ENCODE measurements at regions not wholly inside any gene's neighbourhood (a gene's known extent, or its start where the extent isn't known, plus 50 kb on each side); places are given as distances from the start of the nearest gene placed in this dataset.

- Mint-ChIP-seq H3K9me3 (peaks cover 14% of the 10 kb centered on the region), H3K27me3 (ENCODE audit: low read depth) (peaks cover 15% of the 10 kb centered on the region), H3K4me1 (peaks cover 10% of the 10 kb centered on the region), H3K36me3 (no peaks in the 10 kb centered on the region), H3K4me3 (no peak overlapping the region), H3K27ac (no peak overlapping the region)
- no peak for DNase-seq (ENCODE audit: low spot score in 2 of 2, unreplicated experiment in 2 of 2)
- no peak for TF ChIP-seq CTCF (IDR thresholded peaks at IDR 0.05; ENCODE audit: unreplicated experiment)
Measured at GRCh38 chr15:80321853-80322252, 69.8 kb upstream of the CTXND1 start.

- peaks cover 20% of the 10 kb centered on the region for H3K9me3 Mint-ChIP-seq
- no peaks in the 10 kb centered on the region for H3K36me3 Mint-ChIP-seq
- no peak for DNase-seq (ENCODE audit: low spot score in 2 of 2, unreplicated experiment in 2 of 2)
- peaks cover 10% of the 10 kb centered on the region for H3K4me1 Mint-ChIP-seq
- no peak overlapping the region for H3K27ac Mint-ChIP-seq
- peaks cover 11% of the 10 kb centered on the region for H3K27me3 Mint-ChIP-seq (ENCODE audit: low read depth)
- peak; percentile 68 for TF ChIP-seq CTCF (IDR thresholded peaks at IDR 0.05; ENCODE audit: unreplicated experiment)
- H3K4me3 Mint-ChIP-seq: no peak overlapping the region
Measured at GRCh38 chr15:80323285-80323684, 71.3 kb upstream of the CTXND1 start.

- peaks cover 10% of the 10 kb centered on the region for H3K4me1 Mint-ChIP-seq
- no peak for DNase-seq (ENCODE audit: low spot score in 2 of 2, unreplicated experiment in 2 of 2)
- H3K4me3 Mint-ChIP-seq: no peak overlapping the region
- no peaks in the 10 kb centered on the region for H3K36me3 Mint-ChIP-seq
- H3K27me3 Mint-ChIP-seq (ENCODE audit: low read depth): peaks cover 16% of the 10 kb centered on the region
- H3K9me3 Mint-ChIP-seq: peaks cover 20% of the 10 kb centered on the region
- no peak overlapping the region for H3K27ac Mint-ChIP-seq
- TF ChIP-seq CTCF (IDR thresholded peaks at IDR 0.05; ENCODE audit: unreplicated experiment): no peak
Measured at GRCh38 chr15:80324545-80325080, 72.6 kb upstream of the CTXND1 start.

- Mint-ChIP-seq H3K4me3 (no peak overlapping the region), H3K36me3 (no peaks in the 10 kb centered on the region), H3K27me3 (ENCODE audit: low read depth) (peaks cover 13% of the 10 kb centered on the region), H3K9me3 (peaks cover 22% of the 10 kb centered on the region), H3K27ac (no peak overlapping the region), H3K4me1 (peaks cover 10% of the 10 kb centered on the region)
- DNase-seq (ENCODE audit: low spot score in 2 of 2, unreplicated experiment in 2 of 2): no peak
- no peak for TF ChIP-seq CTCF (IDR thresholded peaks at IDR 0.05; ENCODE audit: unreplicated experiment)
Measured at GRCh38 chr15:80325206-80325605, 73.2 kb upstream of the CTXND1 start.

GRCh38 chr15:80326270-80326669 is 74.3 kb upstream of the CTXND1 start:
- no peak for DNase-seq (ENCODE audit: low spot score in 2 of 2, unreplicated experiment in 2 of 2)
- TF ChIP-seq CTCF (IDR thresholded peaks at IDR 0.05; ENCODE audit: unreplicated experiment): no peak
- peaks cover 12% of the 10 kb centered on the region for H3K27me3 Mint-ChIP-seq (ENCODE audit: low read depth)
- H3K27ac Mint-ChIP-seq: no peak overlapping the region
- H3K9me3 Mint-ChIP-seq: peaks cover 23% of the 10 kb centered on the region
- H3K36me3 Mint-ChIP-seq: no peaks in the 10 kb centered on the region
- peaks cover 6% of the 10 kb centered on the region for H3K4me1 Mint-ChIP-seq
- no peak overlapping the region for H3K4me3 Mint-ChIP-seq

- no peak overlapping the region for H3K4me3 Mint-ChIP-seq
- H3K9me3 Mint-ChIP-seq: peaks cover 13% of the 10 kb centered on the region
- H3K4me1 Mint-ChIP-seq: peaks cover 6% of the 10 kb centered on the region
- no peak for TF ChIP-seq CTCF (IDR thresholded peaks at IDR 0.05; ENCODE audit: unreplicated experiment)
- DNase-seq (ENCODE audit: low spot score in 2 of 2, unreplicated experiment in 2 of 2): no peak
- H3K36me3 Mint-ChIP-seq: no peaks in the 10 kb centered on the region
- H3K27ac Mint-ChIP-seq: no peak overlapping the region
- H3K27me3 Mint-ChIP-seq (ENCODE audit: low read depth): peaks cover 17% of the 10 kb centered on the region
Measured at GRCh38 chr15:80328496-80328895, 75.7 kb upstream of the ARNT2 start.

All from mesothelial cell of epicardium (in vitro differentiated cells).